Dendritic cell treated with granulocyte-macrophage colony-stimulating factor and Interleukin-4, amounts not matched to agents 40 ng/mL and 50 ng/mL, for 4 days (primary cell): ENCODE measurements at regions not wholly inside any gene's neighbourhood (a gene's known extent, or its start where the extent isn't known, plus 50 kb on each side); places are given as distances from the start of the nearest gene placed in this dataset.
A peak's percentile ranks its signal among the peaks of the same experiment; 100 is the strongest.

Experiments
- H3K27ac Mint-ChIP-seq: one replicate; pipeline ENCODE4 v1.8.0; 2022; ENCODE audit warnings: mild to moderate bottlenecking, mixed read lengths
- H3K27me3 Mint-ChIP-seq: one replicate; pipeline ENCODE4 v1.8.0; 2022; ENCODE audit warnings: mild to moderate bottlenecking, mixed read lengths
- H3K36me3 Mint-ChIP-seq: one replicate; pipeline ENCODE4 v1.8.0; 2022; ENCODE audit warnings: low read depth, mixed read lengths
- H3K4me1 Mint-ChIP-seq: one replicate; pipeline ENCODE4 v1.8.0; 2022; ENCODE audit warnings: low read depth, mixed read lengths
- H3K4me3 Mint-ChIP-seq: one replicate; pipeline ENCODE4 v1.8.0; 2022; ENCODE audit warnings: mild to moderate bottlenecking, moderate library complexity, mixed read lengths
- H3K9me3 Mint-ChIP-seq: one replicate; pipeline ENCODE4 v1.8.0; 2022; ENCODE audit warnings: mixed read lengths
- intact Hi-C: fragments of 100-400 bp; cut with micrococcal nuclease; formaldehyde crosslinking; loops from one replicate; pipeline ENCODE4 v1.15.0; 2022

DNA sequence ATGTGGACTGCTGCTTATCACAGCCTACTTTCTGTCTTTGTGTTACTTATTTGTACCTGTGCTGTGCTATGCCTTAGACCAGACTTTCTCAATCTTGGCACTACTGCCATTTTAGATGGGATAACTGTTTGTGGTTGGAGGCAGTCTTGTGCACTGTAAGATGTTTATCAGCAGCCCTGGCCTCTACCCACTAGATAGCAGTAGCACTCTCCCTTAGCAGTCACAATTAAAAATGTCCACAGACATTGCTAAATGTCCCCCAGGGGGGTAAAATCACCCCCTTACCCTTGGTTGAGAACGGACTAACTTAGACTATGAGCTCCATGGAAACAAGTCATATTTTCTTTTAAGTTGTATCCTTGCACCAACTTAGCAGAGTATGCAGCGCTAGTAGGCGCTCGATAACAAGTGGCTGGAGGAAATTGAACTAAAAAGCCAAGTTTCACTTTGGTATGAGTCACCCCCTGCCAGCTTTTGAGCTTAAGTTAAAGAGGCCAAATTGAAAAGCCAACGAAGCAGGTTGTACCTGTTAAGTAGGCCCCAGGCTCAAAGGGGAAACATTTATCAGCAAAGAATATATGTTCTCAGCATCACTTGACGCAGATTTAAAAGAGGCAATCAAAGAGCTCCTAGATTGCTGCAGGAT, 304.8 kb upstream of the SORL1-AS1 start:
- intact Hi-C loops = no loop called here
- Mint-ChIP-seq H3K27ac (no peak overlapping the region), H3K27me3 (no peaks in the 10 kb centered on the region), H3K9me3 (no peaks in the 10 kb centered on the region), H3K36me3 (no peaks in the 10 kb centered on the region), H3K4me1 (peaks cover under 1% of the 10 kb centered on the region), H3K4me3 (no peak overlapping the region)

DNA sequence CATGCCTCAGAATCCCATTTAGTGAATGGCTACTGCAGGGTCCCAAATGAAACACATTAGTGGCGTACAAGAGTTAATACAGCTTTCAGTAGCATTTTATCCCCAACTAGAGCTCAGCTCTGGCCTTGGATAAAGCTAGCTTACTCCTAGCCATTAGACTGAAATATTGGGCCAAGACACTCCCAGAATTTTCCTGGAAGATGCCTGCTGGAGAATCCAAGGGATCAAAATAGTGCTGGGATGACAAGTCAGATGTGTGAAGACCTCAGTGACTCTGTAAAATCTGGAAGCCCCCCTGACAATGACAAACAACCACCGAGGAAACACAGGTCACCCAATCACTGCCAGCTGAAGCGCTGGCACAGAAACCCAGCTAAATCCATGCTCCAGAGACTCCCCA, 303.1 kb upstream of the SORL1-AS1 start:
- no peak overlapping the region for H3K27ac Mint-ChIP-seq

DNA sequence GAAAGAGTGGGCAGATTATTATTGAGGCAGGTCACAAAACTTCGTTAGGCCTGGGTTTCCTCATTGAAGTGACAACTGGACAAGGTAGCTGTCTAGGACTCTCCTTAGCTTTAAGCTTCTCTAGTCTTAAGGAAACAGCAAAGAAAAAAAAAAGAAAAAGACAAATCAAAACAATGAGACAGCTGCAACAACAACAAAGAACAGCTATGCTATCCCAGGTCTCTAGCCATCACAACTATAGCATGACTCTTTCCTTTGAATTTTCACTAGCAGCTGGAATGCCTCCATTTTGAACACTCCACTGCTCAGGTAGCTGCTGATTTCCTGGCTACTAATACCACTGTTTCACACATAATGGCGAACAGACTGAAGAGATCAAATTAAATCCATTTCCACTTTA, 302.4 kb upstream of the SORL1-AS1 start:
- no peaks in the 10 kb centered on the region for H3K36me3 Mint-ChIP-seq
- no peaks in the 10 kb centered on the region for H3K27me3 Mint-ChIP-seq
- no peak overlapping the region for H3K27ac Mint-ChIP-seq
- H3K9me3 Mint-ChIP-seq = no peaks in the 10 kb centered on the region
- intact Hi-C loops = no loop called here
- no peak overlapping the region for H3K4me3 Mint-ChIP-seq
- H3K4me1 Mint-ChIP-seq = no peaks in the 10 kb centered on the region

More for the DNA sequence above, 303.1 kb upstream of the SORL1-AS1 start:
- H3K4me1 Mint-ChIP-seq = no peaks in the 10 kb centered on the region
- H3K36me3 Mint-ChIP-seq = no peaks in the 10 kb centered on the region
- intact Hi-C loops = no loop called here
- H3K4me3 Mint-ChIP-seq = no peak overlapping the region
- H3K27me3 Mint-ChIP-seq = no peaks in the 10 kb centered on the region
- no peaks in the 10 kb centered on the region for H3K9me3 Mint-ChIP-seq

DNA sequence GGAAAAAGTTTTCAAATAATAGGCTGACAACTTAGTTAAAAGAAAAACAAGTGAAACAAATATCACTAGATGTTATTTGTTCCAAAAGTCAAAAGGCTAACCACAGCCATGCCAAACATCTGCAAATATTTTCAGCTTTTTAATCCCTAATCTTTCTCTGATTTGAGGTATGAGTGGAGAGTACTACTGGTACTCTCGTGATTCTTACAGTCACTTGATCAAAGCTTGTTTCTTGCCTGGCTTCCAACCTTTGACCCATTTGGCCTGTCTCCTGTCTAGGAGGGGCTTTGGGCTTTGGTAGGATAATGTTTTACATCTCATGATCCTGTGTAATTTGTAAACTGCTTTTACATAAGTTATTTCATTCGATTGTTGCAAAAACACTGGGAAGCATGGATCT, 301.8 kb upstream of the SORL1-AS1 start:
- Mint-ChIP-seq H3K27ac (no peak overlapping the region), H3K27me3 (no peaks in the 10 kb centered on the region), H3K4me1 (no peaks in the 10 kb centered on the region), H3K9me3 (no peaks in the 10 kb centered on the region), H3K36me3 (no peaks in the 10 kb centered on the region), H3K4me3 (no peak overlapping the region)
- intact Hi-C loops = no loop called here

DNA sequence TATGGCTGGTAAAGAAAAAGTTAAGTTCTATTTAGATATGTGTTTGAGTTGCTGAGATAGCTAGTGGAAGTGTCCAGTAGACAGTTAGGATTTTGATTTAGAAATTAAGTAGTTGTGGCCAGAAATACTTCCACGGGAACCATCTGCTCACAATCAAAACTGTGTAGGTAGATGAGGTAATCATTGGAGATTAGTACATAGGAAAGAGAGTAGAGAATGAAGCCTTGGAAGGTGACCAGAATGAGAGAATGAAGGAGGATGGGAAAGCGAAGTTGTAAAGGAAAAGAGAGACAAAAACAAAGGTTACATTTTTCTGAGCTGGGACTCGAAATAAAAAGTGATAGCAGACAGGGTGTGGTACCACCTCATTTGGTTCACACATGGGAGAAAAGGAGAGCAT, 296.9 kb upstream of the SORL1-AS1 start:
- no peak overlapping the region for H3K4me3 Mint-ChIP-seq
- intact Hi-C loops = no loop called here
- no peak overlapping the region for H3K27ac Mint-ChIP-seq
- H3K27me3 Mint-ChIP-seq = peaks cover 8% of the 10 kb centered on the region
- H3K9me3 Mint-ChIP-seq = peaks cover 5% of the 10 kb centered on the region
- no peaks in the 10 kb centered on the region for H3K36me3 Mint-ChIP-seq
- no peaks in the 10 kb centered on the region for H3K4me1 Mint-ChIP-seq

DNA sequence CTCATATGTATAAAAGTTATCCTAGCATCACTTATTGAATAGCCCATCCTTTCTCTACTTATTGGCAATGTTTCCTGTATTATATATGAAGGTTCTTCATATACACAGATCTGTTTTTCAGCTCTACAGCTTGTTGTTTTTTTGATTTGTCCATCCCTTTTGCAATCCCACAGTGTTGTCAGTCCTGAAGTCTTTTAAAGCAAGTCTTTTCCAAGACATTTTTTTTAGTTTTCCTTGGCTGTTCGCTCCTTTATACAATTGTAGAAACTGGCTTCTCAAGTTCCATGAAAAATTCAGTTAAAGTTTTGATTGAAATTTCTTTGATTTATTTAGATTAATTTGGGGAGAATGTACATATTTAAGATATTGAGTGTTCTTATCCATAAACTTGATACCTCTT, 295.3 kb upstream of the SORL1-AS1 start:
- H3K36me3 Mint-ChIP-seq = no peaks in the 10 kb centered on the region

DNA sequence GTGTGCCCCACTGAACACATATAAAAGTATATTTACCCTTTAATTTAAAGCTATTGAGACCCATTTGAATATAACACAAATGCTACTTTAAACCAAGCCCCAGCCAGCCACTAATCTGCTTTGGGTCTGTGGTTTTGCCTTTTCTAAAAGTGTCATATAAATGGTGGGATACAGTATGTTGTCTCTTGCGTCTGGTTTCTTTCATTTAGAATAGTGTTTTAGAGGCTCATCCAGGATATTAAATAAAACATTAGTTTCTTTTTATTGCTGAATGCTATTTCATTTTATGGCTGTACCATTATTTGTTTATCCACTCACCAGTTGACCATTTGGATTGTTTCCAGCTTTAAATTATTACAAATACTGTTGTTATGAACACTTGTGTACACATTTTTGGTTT, 290.5 kb upstream of the SORL1-AS1 start:
- H3K27me3 Mint-ChIP-seq = peaks cover 4% of the 10 kb centered on the region
- H3K36me3 Mint-ChIP-seq = no peaks in the 10 kb centered on the region
- intact Hi-C loops = no loop called here
- peaks cover 12% of the 10 kb centered on the region for H3K9me3 Mint-ChIP-seq
- H3K4me1 Mint-ChIP-seq = no peaks in the 10 kb centered on the region
- H3K27ac Mint-ChIP-seq = no peak overlapping the region
- no peak overlapping the region for H3K4me3 Mint-ChIP-seq

More for the DNA sequence above, 295.3 kb upstream of the SORL1-AS1 start:
- H3K4me3 Mint-ChIP-seq = no peak overlapping the region
- peaks cover 12% of the 10 kb centered on the region for H3K9me3 Mint-ChIP-seq
- no peaks in the 10 kb centered on the region for H3K4me1 Mint-ChIP-seq
- H3K27me3 Mint-ChIP-seq = peaks cover 8% of the 10 kb centered on the region
- intact Hi-C loops = no loop called here
- H3K27ac Mint-ChIP-seq = no peak overlapping the region

DNA sequence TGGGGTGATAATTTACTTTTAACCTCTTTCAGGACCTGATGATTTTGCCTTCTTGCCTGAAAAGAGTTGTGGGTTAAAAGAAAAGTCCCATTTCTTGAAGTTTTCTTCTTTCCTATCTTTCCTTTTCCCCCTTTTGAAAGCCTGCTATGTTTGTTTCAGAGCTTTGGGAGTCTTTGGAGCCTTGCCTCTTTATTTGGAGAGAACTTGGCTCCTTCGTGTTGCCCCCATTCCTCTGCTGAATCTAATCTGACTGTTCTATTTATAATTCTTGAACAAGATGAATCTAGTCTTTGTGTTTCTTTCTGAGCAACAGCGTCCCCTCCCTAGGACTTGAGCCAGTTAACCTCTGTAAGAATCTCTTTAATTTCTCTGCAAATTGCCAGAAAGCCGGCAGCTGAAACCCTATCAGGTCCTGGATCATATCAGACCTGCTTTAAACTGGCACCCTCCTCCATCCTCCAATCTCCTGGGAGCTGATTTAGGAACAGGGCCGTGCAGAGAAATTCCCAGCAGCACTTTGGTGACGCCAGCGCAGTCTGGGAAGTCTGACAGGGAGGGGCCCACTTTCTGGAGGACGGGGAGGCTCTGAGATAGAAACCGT, 289.1 kb upstream of the SORL1-AS1 start:
- no peak overlapping the region for H3K4me3 Mint-ChIP-seq
- intact Hi-C loops = no loop called here
- H3K27ac Mint-ChIP-seq = no peak overlapping the region
- H3K36me3 Mint-ChIP-seq = no peaks in the 10 kb centered on the region
- H3K9me3 Mint-ChIP-seq = peaks cover 12% of the 10 kb centered on the region
- H3K4me1 Mint-ChIP-seq = no peaks in the 10 kb centered on the region
- H3K27me3 Mint-ChIP-seq = peaks cover 4% of the 10 kb centered on the region

DNA sequence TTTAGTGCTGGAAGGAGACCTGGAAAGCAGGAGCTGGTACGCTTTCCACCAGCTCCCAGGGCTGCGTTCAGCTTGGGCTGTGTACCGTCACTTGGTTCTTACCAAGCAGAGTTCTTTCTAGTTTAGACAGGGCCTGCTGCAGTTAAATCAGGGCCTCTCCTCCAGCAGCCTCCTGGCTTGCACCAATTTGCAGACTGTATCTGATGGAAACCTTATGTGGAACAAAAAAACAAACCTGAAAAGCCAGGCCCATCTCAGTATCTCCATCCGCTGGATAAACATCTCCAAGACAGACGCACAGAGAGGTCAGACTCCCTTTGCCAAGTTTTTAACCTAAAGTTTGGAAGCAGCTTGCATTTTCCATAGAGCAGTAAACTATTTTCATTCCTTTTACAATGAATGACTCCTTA, 288.6 kb upstream of the SORL1-AS1 start:
- Mint-ChIP-seq H3K9me3 (peaks cover 12% of the 10 kb centered on the region), H3K4me3 (no peak overlapping the region), H3K4me1 (no peaks in the 10 kb centered on the region), H3K27me3 (peaks cover 4% of the 10 kb centered on the region), H3K27ac (no peak overlapping the region), H3K36me3 (no peaks in the 10 kb centered on the region)
- intact Hi-C loops = no loop called here

DNA sequence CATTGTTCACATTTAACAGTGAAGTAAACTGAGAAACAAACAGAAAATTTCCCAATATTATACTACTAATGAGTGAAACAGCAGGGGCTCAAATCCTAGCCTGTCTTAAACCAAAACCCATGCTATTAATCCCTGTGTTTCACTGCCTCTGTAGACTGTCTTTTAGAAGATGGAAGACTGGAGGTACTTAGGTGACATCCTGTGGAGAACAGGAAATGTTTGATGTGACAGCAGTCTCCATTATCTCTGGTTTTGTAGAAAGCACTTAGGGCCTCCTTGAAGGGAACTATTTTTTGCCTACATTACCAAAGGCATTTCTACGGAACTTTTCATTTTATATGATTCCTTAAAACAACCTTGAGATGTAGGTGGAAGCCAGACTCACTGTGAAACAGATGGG, 288.1 kb upstream of the SORL1-AS1 start:
- intact Hi-C loops = no loop called here
- no peak overlapping the region for H3K4me3 Mint-ChIP-seq
- H3K27ac Mint-ChIP-seq = no peak overlapping the region
- H3K27me3 Mint-ChIP-seq = peaks cover 4% of the 10 kb centered on the region
- H3K9me3 Mint-ChIP-seq = peaks cover 12% of the 10 kb centered on the region
- no peaks in the 10 kb centered on the region for H3K4me1 Mint-ChIP-seq
- H3K36me3 Mint-ChIP-seq = no peaks in the 10 kb centered on the region

DNA sequence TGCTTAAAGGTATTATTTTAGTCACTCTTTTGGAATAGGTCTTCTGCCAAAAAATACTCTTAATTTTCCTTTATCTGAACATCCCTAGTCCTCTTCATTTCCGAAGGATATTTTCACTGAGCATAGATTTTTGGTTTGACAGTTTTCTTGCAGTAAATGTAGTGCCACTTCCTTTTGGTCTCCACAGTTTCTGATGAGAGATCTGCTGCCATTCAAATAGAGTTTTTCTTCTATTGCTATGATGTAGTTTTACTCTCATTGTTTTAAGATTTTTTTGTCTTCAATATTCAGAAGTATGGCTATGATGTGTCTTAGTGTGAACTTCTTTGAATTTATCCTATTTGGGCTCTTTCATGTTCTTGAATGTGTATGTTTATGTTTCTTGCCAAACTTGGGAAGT, 281.1 kb upstream of the SORL1-AS1 start:
- Mint-ChIP-seq H3K36me3 (no peaks in the 10 kb centered on the region), H3K4me1 (no peaks in the 10 kb centered on the region), H3K4me3 (no peak overlapping the region), H3K9me3 (peaks cover 23% of the 10 kb centered on the region), H3K27ac (no peak overlapping the region), H3K27me3 (peaks cover 3% of the 10 kb centered on the region)
- intact Hi-C loops = no loop called here

DNA sequence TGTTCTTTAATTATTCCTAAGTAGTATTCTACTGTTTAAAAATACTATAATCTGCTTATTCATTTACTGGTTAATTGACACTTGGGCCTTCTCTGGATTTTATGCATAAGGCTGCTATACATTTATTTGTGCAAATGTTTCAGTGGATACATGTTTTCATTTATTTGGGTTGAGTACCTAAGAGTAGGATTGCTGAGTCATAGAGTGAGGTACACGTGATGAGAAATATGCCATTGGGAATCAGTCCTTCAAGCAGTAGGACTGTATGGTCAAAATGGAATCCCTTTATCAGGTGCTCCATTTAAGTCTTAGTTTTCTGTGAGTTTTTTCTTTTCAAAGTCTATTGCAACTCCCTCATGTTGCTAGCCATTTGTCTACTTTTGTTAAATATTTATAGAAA, 275.2 kb upstream of the SORL1-AS1 start:
- peaks cover 6% of the 10 kb centered on the region for H3K9me3 Mint-ChIP-seq
- H3K36me3 Mint-ChIP-seq = no peaks in the 10 kb centered on the region
- peaks cover 10% of the 10 kb centered on the region for H3K27me3 Mint-ChIP-seq
- no peak overlapping the region for H3K27ac Mint-ChIP-seq
- no peak overlapping the region for H3K4me3 Mint-ChIP-seq
- peaks cover 5% of the 10 kb centered on the region for H3K4me1 Mint-ChIP-seq
- intact Hi-C loops = no loop called here

DNA sequence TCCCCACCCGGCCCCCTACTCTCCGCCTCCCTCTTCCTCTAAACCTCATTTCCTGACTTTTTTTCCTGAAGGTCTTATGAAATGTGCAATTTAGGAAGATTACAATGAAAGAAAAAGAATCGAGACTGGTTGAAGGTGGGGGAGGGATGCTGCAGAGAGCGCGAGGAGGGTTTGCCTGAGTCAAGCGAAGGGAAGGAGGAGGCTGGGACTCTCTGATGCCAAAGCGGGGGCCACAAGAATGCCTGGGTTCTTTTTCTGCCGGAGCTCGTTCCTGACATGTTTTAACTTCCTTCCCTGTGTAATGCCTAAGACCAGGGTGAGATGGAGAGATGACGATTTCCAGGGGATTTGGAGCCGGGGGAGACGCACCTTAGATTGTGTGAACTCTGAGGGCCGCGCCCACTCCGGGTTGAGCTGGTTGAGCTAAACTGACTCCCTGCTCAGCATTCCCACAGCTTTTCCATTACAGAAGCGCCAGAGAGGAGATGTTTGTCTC, 270.5 kb upstream of the SORL1-AS1 start:
- no peak overlapping the region for H3K27ac Mint-ChIP-seq
- peaks cover 22% of the 10 kb centered on the region for H3K27me3 Mint-ChIP-seq
- H3K9me3 Mint-ChIP-seq = peaks cover 10% of the 10 kb centered on the region
- peaks cover 14% of the 10 kb centered on the region for H3K4me1 Mint-ChIP-seq
- intact Hi-C loops = no loop called here
- H3K36me3 Mint-ChIP-seq = no peaks in the 10 kb centered on the region
- no peak overlapping the region for H3K4me3 Mint-ChIP-seq

DNA sequence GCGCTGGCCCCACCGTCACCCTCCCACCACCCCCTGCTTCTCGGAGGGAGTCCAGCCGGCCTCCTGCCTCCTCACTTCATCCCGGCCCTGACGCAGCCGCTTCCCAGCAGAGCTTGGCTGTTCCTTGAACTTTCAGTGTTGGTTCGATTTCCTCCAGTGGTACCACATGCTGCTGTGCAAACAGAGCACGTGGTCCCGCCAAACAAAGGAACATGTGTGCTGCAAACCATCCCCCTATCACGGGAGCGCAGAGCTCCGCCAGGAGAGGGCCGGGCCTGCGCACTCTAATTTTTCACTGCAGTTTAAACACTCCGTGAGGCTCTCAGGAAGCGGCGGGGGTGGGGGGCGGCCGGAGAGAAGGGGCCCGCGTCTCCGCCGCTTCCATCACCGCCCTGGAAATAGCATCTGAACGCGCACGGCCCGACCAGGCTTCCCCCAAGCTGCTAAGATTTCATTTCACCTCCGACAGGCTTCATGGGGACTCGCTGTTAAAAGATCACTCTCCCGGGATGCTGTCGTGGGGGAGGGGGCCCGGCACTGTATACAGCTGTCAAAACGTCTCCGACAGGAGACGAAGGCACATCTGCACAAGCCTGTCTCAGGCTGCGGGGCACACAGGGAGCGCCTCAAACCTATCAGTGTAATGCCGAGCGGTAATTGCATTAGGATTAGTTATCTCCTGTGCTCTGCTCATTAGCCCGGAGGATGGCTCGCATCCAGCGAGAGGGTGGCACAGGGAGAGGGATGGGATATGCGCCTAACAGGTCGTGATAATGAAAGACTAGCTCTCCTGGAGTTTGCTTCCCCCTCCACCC, 269.9 kb upstream of the SORL1-AS1 start:
- H3K36me3 Mint-ChIP-seq = no peaks in the 10 kb centered on the region
- H3K4me3 Mint-ChIP-seq = peak overlapping the region; percentile 27
- H3K27ac Mint-ChIP-seq = no peak overlapping the region
- peaks cover 14% of the 10 kb centered on the region for H3K4me1 Mint-ChIP-seq
- intact Hi-C loops = no loop called here
- H3K27me3 Mint-ChIP-seq = peaks cover 22% of the 10 kb centered on the region
- H3K9me3 Mint-ChIP-seq = peaks cover 10% of the 10 kb centered on the region
